GM20431 (cell line): ENCODE measurements at regions not wholly inside any gene's neighbourhood (a gene's known extent, or its start where the extent isn't known, plus 50 kb on each side); places are given as distances from the start of the nearest gene placed in this dataset.

Source experiments
- in situ Hi-C: fragments of 300-500 bp; cut with MseI, MboI; formaldehyde crosslinking; loops from one replicate; pipeline ENCODE4 v1.15.0; 2020; ENCODE audit warnings: low sequenced_read_pairs; ENCODE audit not compliant: unreplicated experiment

GRCh38 chr3:177921153-177921552, 615.1 kb upstream of the KCNMB2 start:
- in situ Hi-C loops = no loop called here

GRCh38 chr3:177924261-177924660, 612.0 kb upstream of the KCNMB2 start:
- in situ Hi-C loops = no loop called here

- in situ Hi-C loops = no loop called here
Observed at GRCh38 chr3:177928172-177928873, 607.9 kb upstream of the KCNMB2 start.

GRCh38 chr3:177929310-177929709, 606.9 kb upstream of the KCNMB2 start:
- in situ Hi-C loops = no loop called here

GRCh38 chr3:177930771-177931170, 605.5 kb upstream of the KCNMB2 start:
- in situ Hi-C loops = no loop called here

- in situ Hi-C loops = no loop called here
Observed at GRCh38 chr3:177931346-177931745, 604.9 kb upstream of the KCNMB2 start.

- in situ Hi-C loops = no loop called here
Observed at GRCh38 chr3:177932346-177932745, 603.9 kb upstream of the KCNMB2 start.

- in situ Hi-C loops = no loop called here
Observed at GRCh38 chr3:177932750-177933660, 603.2 kb upstream of the KCNMB2 start.

GRCh38 chr3:177934001-177934891, 602.0 kb upstream of the KCNMB2 start:
- in situ Hi-C loops = no loop called here

GRCh38 chr3:177935047-177935446, 601.2 kb upstream of the KCNMB2 start:
- in situ Hi-C loops = no loop called here

GRCh38 chr3:177936721-177937120, 599.5 kb upstream of the KCNMB2 start:
- in situ Hi-C loops = no loop called here

- in situ Hi-C loops = no loop called here
Observed at GRCh38 chr3:177942911-177943310, 593.3 kb upstream of the KCNMB2 start.

- in situ Hi-C loops = no loop called here
Observed at GRCh38 chr3:177944228-177944661, 592.0 kb upstream of the KCNMB2 start.

- in situ Hi-C loops = no loop called here
Observed at GRCh38 chr3:177946048-177946447, 590.2 kb upstream of the KCNMB2 start.

- in situ Hi-C loops = no loop called here
Observed at GRCh38 chr3:177946497-177946896, 589.7 kb upstream of the KCNMB2 start.

- in situ Hi-C loops = no loop called here
Observed at GRCh38 chr3:177946936-177947335, 589.3 kb upstream of the KCNMB2 start.

GRCh38 chr3:177947901-177948300, 588.3 kb upstream of the KCNMB2 start:
- in situ Hi-C loops = no loop called here

- in situ Hi-C loops = no loop called here
Observed at GRCh38 chr3:177948716-177949425, 587.4 kb upstream of the KCNMB2 start.

- in situ Hi-C loops = no loop called here
Observed at GRCh38 chr3:177959188-177959587, 577.0 kb upstream of the KCNMB2 start.

- in situ Hi-C loops = no loop called here
Observed at GRCh38 chr3:177960014-177960413, 576.2 kb upstream of the KCNMB2 start.
